AG09319 (cell line): ENCODE measurements at regions not wholly inside any gene's neighbourhood (a gene's known extent, or its start where the extent isn't known, plus 50 kb on each side); places are given as distances from the start of the nearest gene placed in this dataset.

Source experiments
- DNase-seq: peaks from one replicate; pipeline ENCODE4 v3.0.0-alpha.2; 2010; ENCODE audit warnings: low read depth; ENCODE audit errors: extremely low read depth
- TF ChIP-seq, protein P1 (sequence below): IDR thresholded peaks from 2 replicates; pipeline ENCODE4 v1.5.1; 2011; ENCODE audit warnings: low read depth, mild to moderate bottlenecking, inconsistent platforms, low read length, moderate library complexity

DNA sequence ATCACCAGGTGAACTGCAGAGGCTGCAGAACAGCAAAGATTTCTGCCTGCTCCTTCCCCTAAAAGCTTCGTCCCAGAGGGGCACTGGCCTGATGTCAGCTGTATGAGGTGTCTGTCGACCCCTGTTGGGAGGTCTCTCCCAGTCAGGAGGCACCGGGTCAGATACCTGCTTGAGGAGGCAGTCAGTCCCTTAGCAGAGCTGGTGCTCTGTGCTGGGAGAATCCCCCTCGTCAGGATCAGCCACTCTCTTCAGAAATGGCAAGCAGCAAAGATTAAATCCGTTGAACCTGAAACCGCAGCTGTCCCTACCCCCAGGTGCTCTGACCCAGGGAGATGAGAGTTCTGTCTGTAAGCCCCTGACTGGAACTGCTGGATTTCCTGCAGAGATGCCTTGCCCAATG lies 1166.3 kb upstream of the ADGRL3 start:
- no peak for DNase-seq
- TF ChIP-seq, protein P1, sequence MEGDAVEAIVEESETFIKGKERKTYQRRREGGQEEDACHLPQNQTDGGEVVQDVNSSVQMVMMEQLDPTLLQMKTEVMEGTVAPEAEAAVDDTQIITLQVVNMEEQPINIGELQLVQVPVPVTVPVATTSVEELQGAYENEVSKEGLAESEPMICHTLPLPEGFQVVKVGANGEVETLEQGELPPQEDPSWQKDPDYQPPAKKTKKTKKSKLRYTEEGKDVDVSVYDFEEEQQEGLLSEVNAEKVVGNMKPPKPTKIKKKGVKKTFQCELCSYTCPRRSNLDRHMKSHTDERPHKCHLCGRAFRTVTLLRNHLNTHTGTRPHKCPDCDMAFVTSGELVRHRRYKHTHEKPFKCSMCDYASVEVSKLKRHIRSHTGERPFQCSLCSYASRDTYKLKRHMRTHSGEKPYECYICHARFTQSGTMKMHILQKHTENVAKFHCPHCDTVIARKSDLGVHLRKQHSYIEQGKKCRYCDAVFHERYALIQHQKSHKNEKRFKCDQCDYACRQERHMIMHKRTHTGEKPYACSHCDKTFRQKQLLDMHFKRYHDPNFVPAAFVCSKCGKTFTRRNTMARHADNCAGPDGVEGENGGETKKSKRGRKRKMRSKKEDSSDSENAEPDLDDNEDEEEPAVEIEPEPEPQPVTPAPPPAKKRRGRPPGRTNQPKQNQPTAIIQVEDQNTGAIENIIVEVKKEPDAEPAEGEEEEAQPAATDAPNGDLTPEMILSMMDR: no peak

DNA sequence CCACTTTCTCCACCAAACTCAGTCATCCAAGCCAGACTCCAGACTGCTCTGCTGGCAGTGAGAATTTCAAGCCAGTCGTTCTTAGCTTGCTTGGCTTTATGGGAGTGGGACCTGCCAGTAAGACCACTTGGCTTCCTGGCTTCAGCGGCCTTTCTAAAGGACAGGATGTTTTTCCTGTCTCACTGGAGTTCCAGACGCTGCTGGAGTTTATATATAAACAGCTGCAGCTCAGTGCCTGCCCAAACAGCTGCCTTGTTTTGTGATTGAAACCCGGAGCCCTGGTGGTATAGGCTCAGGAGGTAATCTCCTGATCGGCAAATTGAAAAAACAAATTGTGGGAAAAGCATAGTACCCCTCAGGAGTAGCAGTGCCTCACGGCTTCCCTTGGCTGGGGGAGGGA lies 1165.8 kb upstream of the ADGRL3 start:
- DNase-seq: no peak
- TF ChIP-seq, protein P1: no peak

DNA sequence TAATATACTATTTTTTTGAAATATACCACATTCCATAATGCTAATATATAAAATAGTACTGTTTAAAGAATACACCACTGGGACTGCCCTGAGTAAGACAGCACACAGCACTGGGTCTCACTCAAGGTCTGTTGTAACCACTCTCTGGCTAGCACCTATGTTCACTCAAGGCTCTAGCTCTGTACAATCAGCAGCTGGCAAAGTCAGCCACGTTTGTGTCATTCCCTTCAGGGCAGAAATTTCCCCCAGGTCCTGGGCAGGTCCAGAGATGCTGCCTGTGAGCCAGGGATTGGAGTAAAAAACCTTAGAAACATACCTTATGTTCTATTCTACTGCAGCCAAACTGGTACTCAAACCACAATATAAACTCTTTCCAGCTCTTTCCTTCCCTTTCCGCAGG lies 1160.2 kb upstream of the ADGRL3 start:
- TF ChIP-seq, protein P1: no peak
- no peak for DNase-seq

DNA sequence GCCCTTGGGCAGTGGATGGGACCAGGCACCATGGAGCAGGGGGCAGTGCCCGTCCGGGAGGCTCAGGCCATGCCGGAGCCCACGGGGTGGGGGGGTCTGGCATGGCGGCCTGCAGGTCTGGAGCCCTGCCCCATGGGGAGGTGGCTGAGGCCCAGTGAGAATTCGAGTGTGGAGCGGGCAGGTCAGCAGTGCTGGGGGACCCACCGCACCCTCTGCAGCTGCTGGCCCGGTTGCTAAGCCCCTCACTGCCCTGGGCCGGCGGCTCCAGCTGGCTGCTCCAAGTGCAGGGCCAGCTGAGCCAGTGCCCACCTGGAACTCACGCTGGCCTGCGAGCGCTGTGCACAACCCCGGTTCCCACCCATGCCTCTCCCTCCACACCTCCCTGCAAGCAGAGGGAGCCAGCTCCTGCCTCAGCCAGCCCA lies 1157.9 kb upstream of the ADGRL3 start:
- DNase-seq: no peak
- TF ChIP-seq, protein P1: no peak

DNA sequence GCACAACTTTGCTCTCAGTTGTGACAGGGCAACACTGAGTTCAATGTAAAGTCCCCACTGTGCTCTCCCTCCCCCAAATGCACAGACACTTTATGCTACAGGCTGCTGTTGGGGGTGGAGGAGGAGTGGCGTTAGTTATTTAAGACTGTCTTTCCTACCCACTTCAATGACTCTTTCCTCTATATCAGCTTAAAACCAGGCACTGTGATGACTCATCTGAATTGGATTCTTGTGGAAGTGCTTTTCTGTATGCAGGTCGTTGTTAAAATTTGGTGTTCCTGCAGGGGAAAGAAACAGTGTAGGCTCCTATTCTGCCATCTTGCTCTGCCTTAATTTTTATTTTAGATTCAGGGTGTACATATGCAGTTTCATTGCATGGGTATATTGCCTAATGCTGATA lies 1157.2 kb upstream of the ADGRL3 start:
- no peak for DNase-seq
- TF ChIP-seq, protein P1: no peak

DNA sequence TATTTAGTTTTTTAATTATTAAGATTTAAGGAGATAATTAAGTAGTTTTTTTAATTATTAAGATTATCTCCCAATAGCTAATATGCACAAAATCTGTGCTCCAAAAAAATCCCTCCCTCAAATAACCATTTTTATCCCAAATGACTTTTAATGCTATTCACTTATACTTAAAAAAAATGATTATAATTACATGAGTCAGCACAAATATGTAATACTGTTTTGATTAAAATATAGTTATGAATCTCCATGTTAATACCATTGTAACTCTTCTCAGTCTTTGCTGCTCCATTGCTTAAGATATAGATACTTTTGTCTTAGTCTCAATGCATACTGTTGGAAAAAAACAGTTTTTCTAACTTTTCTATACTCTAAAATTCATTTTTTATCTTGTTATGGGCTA lies 1121.1 kb upstream of the ADGRL3 start:
- TF ChIP-seq, protein P1: no peak
- no peak for DNase-seq

DNA sequence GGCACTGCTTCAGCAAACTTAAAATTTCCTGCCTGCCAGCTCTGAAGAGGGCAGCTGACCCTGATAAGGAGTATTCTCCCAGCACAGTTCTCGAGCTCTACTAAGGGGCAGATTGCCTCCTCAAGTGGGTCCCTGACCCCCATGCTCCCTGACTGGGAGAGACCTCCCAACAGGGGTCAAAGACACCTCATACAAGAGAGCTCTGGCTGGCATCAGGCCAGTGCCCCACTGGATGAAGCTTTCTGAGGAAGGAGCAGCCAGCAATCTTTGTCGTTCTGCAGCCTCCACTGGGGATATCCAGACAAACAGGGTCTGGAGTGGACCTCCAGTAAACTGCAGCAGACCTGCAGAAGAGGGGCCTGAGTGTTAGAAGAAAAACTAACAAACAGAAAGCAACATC lies 1118.3 kb upstream of the ADGRL3 start:
- TF ChIP-seq, protein P1: no peak
- DNase-seq: no peak
